B cell (primary cell): ENCODE measurements at regions not wholly inside any gene's neighbourhood (a gene's known extent, or its start where the extent isn't known, plus 50 kb on each side); places are given as distances from the start of the nearest gene placed in this dataset.

Experiments
- ATAC-seq: fragments of 200-7000 bp; cut with Tn5 transposase; one replicate; pipeline ENCODE4 v1.10.0; 2021; ENCODE audit warnings: low read depth, mild to moderate bottlenecking, moderate number of reproducible peaks, moderate library complexity
- CTCF ChIA-PET: fragments of 350-600 bp; sonication (Branson Sonifier 250); formaldehyde crosslinking; loops from one replicate; lab custom pipeline; 2021; ENCODE audit warnings: antibody characterized with exemption, inconsistent platforms; lab: Charles Lee
- POLR2A ChIA-PET: fragments of 350-600 bp; sonication (Branson Sonifier 250); formaldehyde crosslinking; loops from one replicate; lab custom pipeline; 2021; ENCODE audit warnings: antibody characterized with exemption; lab: Charles Lee
- DNase-seq: peaks from one replicate; pipeline ENCODE4 v3.0.0; 2013
- H2AFZ ChIP-seq: 2 replicates; pipeline ENCODE4 v1.6.1; 2012; ENCODE audit warnings: mild to moderate bottlenecking, low read depth, low read length; ENCODE audit not compliant: insufficient read depth, poor library complexity, severe bottlenecking
- H3K27ac ChIP-seq, 2 donors: 1 replicate in 1 of 2; 2 replicates in 1 of 2; pipeline ENCODE4 v1.5.1; 2012 to 2013; ENCODE audit warnings: low read length in 2 of 2, mild to moderate bottlenecking in 2 of 2, moderate library complexity in 1 of 2
- H3K27me3 ChIP-seq, 4 experiments: fragments of 200-600 bp in 1 of 4; sonication (generic) in 1 of 4; replicated peaks in 1 of 4; 1 replicate in 2 of 4; 2 replicates in 2 of 4; pipeline versions ENCODE4 v1.6.1 to v1.7.0; 2013 to 2016; ENCODE audit warnings: low read length in 3 of 4, mild to moderate bottlenecking in 2 of 4, mixed read lengths in 1 of 4, moderate library complexity in 1 of 4; ENCODE audit not compliant: insufficient read depth in 4 of 4, control insufficient read depth in 3 of 4; ENCODE audit errors: control extremely low read depth in 1 of 4
- H3K36me3 ChIP-seq, 2 experiments: replicated peaks in 1 of 2; 1 replicate in 1 of 2; 2 replicates in 1 of 2; pipeline versions ENCODE4 v1.6.1 to v1.7.1; 2013; ENCODE audit warnings: low read length in 1 of 2; ENCODE audit not compliant: insufficient read depth in 2 of 2, control insufficient read depth in 1 of 2; ENCODE audit errors: control extremely low read depth in 1 of 2, extremely low read depth in 1 of 2
- H3K4me1 ChIP-seq, 2 donors: fragments of 200-600 bp in 1 of 2; sonication (generic) in 1 of 2; 1 replicate in 1 of 2; 2 replicates in 1 of 2; pipeline versions ENCODE4 v1.5.1 to v1.6.1; 2013 to 2017; ENCODE audit warnings: low read length in 2 of 2; ENCODE audit not compliant: control insufficient read depth in 2 of 2, insufficient read depth in 2 of 2
- H3K4me2 ChIP-seq: replicated peaks from 2 replicates; pipeline ENCODE3; 2012; ENCODE audit warnings: mild to moderate bottlenecking, low read depth, low read length; ENCODE audit not compliant: poor library complexity, severe bottlenecking
- H3K4me3 ChIP-seq, 5 experiments: fragments of 200-600 bp in 1 of 5; sonication (generic) in 1 of 5; 1 replicate in 3 of 5; 2 replicates in 2 of 5; pipeline versions ENCODE4 v1.5.1 to v1.7.0; 2011 to 2016; ENCODE audit warnings: low read length in 4 of 5, mild to moderate bottlenecking in 4 of 5, low read depth in 2 of 5, control low read depth in 1 of 5, moderate library complexity in 1 of 5; ENCODE audit not compliant: insufficient read depth in 1 of 5; ENCODE audit errors: control extremely low read depth in 1 of 5, extremely low read depth in 1 of 5
- H3K79me2 ChIP-seq: fragments of 200-600 bp; sonication (generic); one replicate; pipeline ENCODE4 v1.6.0; 2016; ENCODE audit warnings: low read length; ENCODE audit not compliant: control insufficient read depth, insufficient read depth
- H3K9ac ChIP-seq: fragments of 200-600 bp; sonication (generic); 2 replicates; pipeline ENCODE4 v1.6.1; 2017; ENCODE audit warnings: mild to moderate bottlenecking, low read length, moderate library complexity
- H3K9me3 ChIP-seq, 3 donors: one replicate each; pipeline versions ENCODE4 v1.6.1 to v1.7.1; 2013; ENCODE audit warnings: low read length in 2 of 3; ENCODE audit not compliant: control insufficient read depth in 2 of 3, insufficient read depth in 1 of 3; ENCODE audit errors: control extremely low read depth in 1 of 3
- H4K20me1 ChIP-seq: 2 replicates; pipeline ENCODE4 v1.6.0; 2012; ENCODE audit warnings: mild to moderate bottlenecking, low read length; ENCODE audit not compliant: insufficient read depth, control insufficient read depth, poor library complexity, severe bottlenecking
- H3K27ac Mint-ChIP-seq: one replicate; pipeline ENCODE4 v1.8.0; 2021; ENCODE audit warnings: mixed read lengths
- H3K27me3 Mint-ChIP-seq: one replicate; pipeline ENCODE4 v1.8.0; 2021; ENCODE audit warnings: mixed read lengths
- H3K4me1 Mint-ChIP-seq: one replicate; pipeline ENCODE4 v1.8.0; 2021; ENCODE audit warnings: mixed read lengths
- H3K4me3 Mint-ChIP-seq: one replicate; pipeline ENCODE4 v1.8.0; 2021; ENCODE audit warnings: mixed read lengths
- H3K9me3 Mint-ChIP-seq: one replicate; pipeline ENCODE4 v1.8.0; 2022; ENCODE audit warnings: mixed read lengths; ENCODE audit not compliant: insufficient read depth
- EZH2 ChIP-seq: IDR thresholded peaks from 2 replicates; pipeline ENCODE4 v1.6.1; 2012; ENCODE audit warnings: borderline replicate concordance, low read depth, mild to moderate bottlenecking, moderate library complexity, low read length; ENCODE audit not compliant: insufficient read depth, poor library complexity, severe bottlenecking
- WGBS: methylation state at CpG from one replicate; pipeline ENCODE4 v1.1.5; 2013; ENCODE audit warnings: missing lambda C conversion rate; ENCODE audit not compliant: insufficient coverage; 5-methylcytosine and 5-hydroxymethylcytosine counted together
- intact Hi-C: fragments of 100-400 bp; cut with micrococcal nuclease; formaldehyde crosslinking; loops from one replicate; pipeline ENCODE4 v1.10.0; 2022
- TF ChIP-seq, protein P1 (sequence below): fragments of 200-600 bp; IDR thresholded peaks from one replicate; pipeline ENCODE4 v1.8.0; 2022; ENCODE audit warnings: antibody characterized with exemption, mild to moderate bottlenecking

DNA sequence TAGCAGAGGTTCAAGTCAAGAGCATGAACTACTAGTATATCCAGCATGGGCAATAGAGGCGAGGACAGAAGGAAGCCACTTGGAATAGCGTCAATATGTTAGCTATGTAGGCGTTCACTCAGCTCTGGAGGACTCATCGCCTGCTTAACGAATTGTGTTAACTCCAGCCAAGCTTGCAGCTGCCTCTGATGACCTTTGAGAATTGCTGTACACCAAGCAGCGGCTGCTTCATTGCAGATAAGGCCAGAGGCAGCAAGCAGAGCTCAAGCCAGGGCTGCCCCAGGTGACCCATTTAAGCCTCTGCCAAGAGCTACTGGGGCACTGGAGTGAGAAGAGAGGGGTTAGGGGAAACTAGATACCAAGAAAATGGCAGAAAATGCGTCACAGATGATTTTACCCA is 160.2 kb upstream of the IGFBP7 start:
- Histone ChIP-seq H3K4me1 (no peaks in the 10 kb centered on the region), H3K4me3 (no peak overlapping the region), H3K27me3 (no peaks in the 10 kb centered on the region), H3K79me2 (no peaks in the 10 kb centered on the region), H4K20me1 (no peaks in the 10 kb centered on the region), H3K36me3 (no peaks in the 10 kb centered on the region), H2AFZ (no peak overlapping the region), H3K4me2 (no peak overlapping the region), H3K27ac (no peak overlapping the region), H3K9me3 (peaks cover 0 to 4% (median 0%) of the 10 kb centered on the region in 3 donors), H3K9ac (no peak overlapping the region)
- no peak for DNase-seq
- 83% methylated on average over 7 of the region's 7 CpGs for WGBS
- no peaks in the 10 kb centered on the region for H3K27me3 Mint-ChIP-seq
- H3K4me1 Mint-ChIP-seq, result no peaks in the 10 kb centered on the region
- H3K9me3 Mint-ChIP-seq, result no peaks in the 10 kb centered on the region
- ChIA-PET POLR2A (no interaction called here), CTCF (no interaction called here)
- no peak for ATAC-seq
- no peak overlapping the region for H3K27ac Mint-ChIP-seq
- H3K4me3 Mint-ChIP-seq, result no peak overlapping the region
- TF ChIP-seq, protein P1, sequence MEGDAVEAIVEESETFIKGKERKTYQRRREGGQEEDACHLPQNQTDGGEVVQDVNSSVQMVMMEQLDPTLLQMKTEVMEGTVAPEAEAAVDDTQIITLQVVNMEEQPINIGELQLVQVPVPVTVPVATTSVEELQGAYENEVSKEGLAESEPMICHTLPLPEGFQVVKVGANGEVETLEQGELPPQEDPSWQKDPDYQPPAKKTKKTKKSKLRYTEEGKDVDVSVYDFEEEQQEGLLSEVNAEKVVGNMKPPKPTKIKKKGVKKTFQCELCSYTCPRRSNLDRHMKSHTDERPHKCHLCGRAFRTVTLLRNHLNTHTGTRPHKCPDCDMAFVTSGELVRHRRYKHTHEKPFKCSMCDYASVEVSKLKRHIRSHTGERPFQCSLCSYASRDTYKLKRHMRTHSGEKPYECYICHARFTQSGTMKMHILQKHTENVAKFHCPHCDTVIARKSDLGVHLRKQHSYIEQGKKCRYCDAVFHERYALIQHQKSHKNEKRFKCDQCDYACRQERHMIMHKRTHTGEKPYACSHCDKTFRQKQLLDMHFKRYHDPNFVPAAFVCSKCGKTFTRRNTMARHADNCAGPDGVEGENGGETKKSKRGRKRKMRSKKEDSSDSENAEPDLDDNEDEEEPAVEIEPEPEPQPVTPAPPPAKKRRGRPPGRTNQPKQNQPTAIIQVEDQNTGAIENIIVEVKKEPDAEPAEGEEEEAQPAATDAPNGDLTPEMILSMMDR, result no peak
- intact Hi-C loops, result no loop called here

DNA sequence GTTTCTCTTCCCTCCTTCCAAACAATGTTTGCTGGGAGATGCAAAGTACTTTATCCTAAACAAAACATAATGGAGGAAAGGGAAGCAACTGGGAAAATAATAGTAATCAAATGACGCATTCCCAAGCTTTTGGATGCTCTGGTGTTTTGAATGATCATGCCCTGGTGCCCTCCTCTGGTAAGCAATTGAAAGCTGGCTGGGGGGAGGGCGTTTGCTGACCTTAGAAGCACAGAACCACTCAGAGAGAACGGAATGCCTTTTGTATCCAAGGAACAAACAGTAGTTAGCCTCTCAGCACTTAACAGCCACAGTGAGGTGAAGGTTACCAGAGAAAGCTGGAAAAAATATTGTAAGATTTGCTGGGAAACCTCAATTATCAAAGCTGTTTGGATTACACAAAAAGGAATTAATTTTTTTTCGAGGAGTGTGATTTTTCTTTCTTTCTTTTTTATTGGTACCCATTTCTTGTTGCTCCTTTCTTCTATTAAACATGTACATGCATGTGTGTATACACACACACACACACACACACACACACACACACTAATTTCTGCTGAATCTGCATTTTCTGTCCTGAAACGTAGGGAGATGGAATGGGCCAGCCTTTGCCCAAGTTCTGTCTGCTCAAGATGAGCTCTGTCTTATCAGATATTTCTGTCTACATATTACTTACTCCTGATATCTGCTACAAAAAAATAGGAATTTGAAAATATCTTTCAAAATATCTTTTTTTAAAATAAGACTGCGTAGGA is 155.8 kb upstream of the IGFBP7 start:
- H4K20me1 ChIP-seq, result no peaks in the 10 kb centered on the region
- Mint-ChIP-seq H3K4me3 (no peak overlapping the region), H3K27ac (no peak overlapping the region), H3K27me3 (no peaks in the 10 kb centered on the region), H3K4me1 (no peaks in the 10 kb centered on the region), H3K9me3 (peaks cover 4% of the 10 kb centered on the region)
- no peaks in the 10 kb centered on the region for H3K27me3 ChIP-seq
- H3K9ac ChIP-seq, result no peak overlapping the region
- ChIA-PET CTCF (no interaction called here), POLR2A (no interaction called here)
- no peaks in the 10 kb centered on the region for H3K4me1 ChIP-seq
- no peak for DNase-seq
- WGBS, result 67% methylated on average over 1 of the region's 6 CpGs
- no peak overlapping the region for H3K4me3 ChIP-seq
- no peaks in the 10 kb centered on the region for H3K36me3 ChIP-seq
- intact Hi-C loops, result no loop called here
- no peaks in the 10 kb centered on the region for H3K9me3 ChIP-seq
- H3K79me2 ChIP-seq, result no peaks in the 10 kb centered on the region
- H3K27ac ChIP-seq, result no peak overlapping the region
- no peak for ATAC-seq
- no peak overlapping the region for H2AFZ ChIP-seq
- TF ChIP-seq EZH2, result no peak
- TF ChIP-seq, protein P1, result no peak
- H3K4me2 ChIP-seq, result no peak overlapping the region
